ENCODE measurements at regions not wholly inside any gene's neighbourhood (a gene's known extent, or its start where the extent isn't known, plus 50 kb on each side); places are given as distances from the start of the nearest gene placed in this dataset.

- TF ChIP-seq CTCF (IDR thresholded peaks at IDR 0.05; ENCODE audit: low read depth, low read length, poor library complexity, severe bottlenecking) (no peak), EZH2phosphoT487 (IDR thresholded peaks at IDR 0.05; ENCODE audit: borderline replicate concordance, low read length) (no peak)
Measured at GRCh38 chr7:104275900-104276299, 52.5 kb upstream of the LHFPL3 start.

Measured in DOHH2 (cell line).